GM18507 (cell line): ENCODE measurements at regions not wholly inside any gene's neighbourhood (a gene's known extent, or its start where the extent isn't known, plus 50 kb on each side); places are given as distances from the start of the nearest gene placed in this dataset.
"Not testable (repeated sequence)": the region's sequence is repeated elsewhere in the genome, so short reads cannot be mapped to it uniquely, and the experiment has no call there.

Experiments
- DNase-seq: peaks from one replicate; pipeline ENCODE4 v3.0.0; 2011; ENCODE audit warnings: low read depth; ENCODE audit not compliant: insufficient read length; ENCODE audit errors: extremely low spot score
- FAIRE-seq: peaks from 2 replicates; lab custom pipeline; 2011; peaks lifted over from hg19 to GRCh38; lab: Jason Lieb, UNC

GRCh38 chr2:128643221-128644065 is 324.8 kb upstream of the HS6ST1 start:
- DNase-seq (no peak), FAIRE-seq (no peak)

- no peak for DNase-seq
- no peak for FAIRE-seq
Observed at GRCh38 chr2:128644156-128644555, 325.5 kb upstream of the HS6ST1 start.

GRCh38 chr2:128644718-128645256 is 326.1 kb upstream of the HS6ST1 start:
- no peak for DNase-seq
- FAIRE-seq: no peak

- FAIRE-seq (no peak), DNase-seq (no peak)
Observed at GRCh38 chr2:128645631-128646030, 327.0 kb upstream of the HS6ST1 start.

- DNase-seq (no peak), FAIRE-seq (no peak)
Observed at GRCh38 chr2:128646091-128646490, 327.4 kb upstream of the HS6ST1 start.

GRCh38 chr2:128646691-128647090 is 328.0 kb upstream of the HS6ST1 start:
- no peak for FAIRE-seq
- no peak for DNase-seq

GRCh38 chr2:128651000-128651399 is 332.3 kb upstream of the HS6ST1 start:
- FAIRE-seq (no peak), DNase-seq (no peak)

GRCh38 chr2:128654408-128654807 is 335.7 kb upstream of the HS6ST1 start:
- FAIRE-seq (peak; percentile 56), DNase-seq (no peak)

GRCh38 chr2:128660836-128661235 is 342.2 kb upstream of the HS6ST1 start:
- DNase-seq (no peak), FAIRE-seq (no peak)

GRCh38 chr2:128661311-128661710 is 342.6 kb upstream of the HS6ST1 start:
- no peak for DNase-seq

GRCh38 chr2:128662051-128662471 is 343.4 kb upstream of the HS6ST1 start:
- DNase-seq (no peak), FAIRE-seq (no peak)

More at GRCh38 chr2:128661311-128661710, 342.6 kb upstream of the HS6ST1 start:
- FAIRE-seq: no peak

GRCh38 chr2:128663371-128664050 is 344.8 kb upstream of the HS6ST1 start:
- FAIRE-seq (no peak), DNase-seq (no peak)

GRCh38 chr2:128664499-128664971 is 345.9 kb upstream of the HS6ST1 start:
- DNase-seq: no peak
- FAIRE-seq: no peak

GRCh38 chr2:128665113-128665512 is 346.4 kb upstream of the HS6ST1 start:
- no peak for FAIRE-seq
- DNase-seq: no peak

- no peak for DNase-seq
- no peak for FAIRE-seq
Observed at GRCh38 chr2:128666596-128666995, 347.9 kb upstream of the HS6ST1 start.

GRCh38 chr2:128667391-128667790 is 348.7 kb upstream of the HS6ST1 start:
- FAIRE-seq: no peak
- DNase-seq: no peak

GRCh38 chr2:128668946-128669345 is 350.3 kb upstream of the HS6ST1 start:
- FAIRE-seq: no peak
- DNase-seq: no peak

- DNase-seq: no peak
- no peak for FAIRE-seq
Observed at GRCh38 chr2:128670066-128670465, 351.4 kb upstream of the HS6ST1 start.

- DNase-seq, FAIRE-seq: not testable (repeated sequence)
Observed at GRCh38 chr2:128671981-128672757, 353.5 kb upstream of the HS6ST1 start.

- not testable (repeated sequence) for FAIRE-seq, DNase-seq
Observed at GRCh38 chr2:128679680-128680079, 361.0 kb upstream of the HS6ST1 start.
